Trophoblast cell (in vitro differentiated cells and primary cell): ENCODE measurements at regions not wholly inside any gene's neighbourhood (a gene's known extent, or its start where the extent isn't known, plus 50 kb on each side); places are given as distances from the start of the nearest gene placed in this dataset.

Experiments
- DNase-seq, 2 donors: peaks; one replicate each; pipeline ENCODE4 v3.0.0-alpha.2; 2016
- H2AFZ ChIP-seq: 2 replicates; pipeline ENCODE4 v1.6.1; 2013; ENCODE audit warnings: low read length, moderate library complexity, mild to moderate bottlenecking; ENCODE audit not compliant: insufficient read depth, poor library complexity
- H2AK5ac ChIP-seq: 2 replicates; pipeline ENCODE4 v1.6.1; 2013; ENCODE audit warnings: mild to moderate bottlenecking, low read length
- H2BK120ac ChIP-seq: 2 replicates; pipeline ENCODE4 v1.6.1; 2013; ENCODE audit warnings: low read length, mild to moderate bottlenecking, moderate library complexity; ENCODE audit not compliant: insufficient read depth, poor library complexity
- H2BK12ac ChIP-seq: 2 replicates; pipeline ENCODE4 v1.6.1; 2013; ENCODE audit warnings: mild to moderate bottlenecking, low read length, moderate library complexity
- H2BK5ac ChIP-seq: 2 replicates; pipeline ENCODE4 v1.6.1; 2013; ENCODE audit warnings: low read length, low read depth, moderate library complexity, mild to moderate bottlenecking; ENCODE audit not compliant: poor library complexity
- H3K14ac ChIP-seq: 2 replicates; pipeline ENCODE4 v1.6.1; 2013; ENCODE audit warnings: mild to moderate bottlenecking, low read length
- H3K18ac ChIP-seq: 2 replicates; pipeline ENCODE4 v1.6.1; 2013; ENCODE audit warnings: mild to moderate bottlenecking, low read length
- H3K23ac ChIP-seq: 2 replicates; pipeline ENCODE4 v1.6.1; 2013; ENCODE audit warnings: low read length
- H3K27ac ChIP-seq: 2 replicates; pipeline ENCODE4 v1.5.1; 2013; ENCODE audit warnings: low read depth, mild to moderate bottlenecking, inconsistent platforms, low read length, moderate library complexity
- H3K27me3 ChIP-seq: 2 replicates; pipeline ENCODE4 v1.6.1; 2013; ENCODE audit warnings: inconsistent platforms, mild to moderate bottlenecking, low read length, moderate library complexity; ENCODE audit not compliant: insufficient read depth
- H3K36me3 ChIP-seq, 2 experiments: 1 replicate in 1 of 2; 2 replicates in 1 of 2; pipeline ENCODE4 v1.6.1; 2013; ENCODE audit warnings: low read length in 2 of 2, mild to moderate bottlenecking in 2 of 2, moderate library complexity in 1 of 2; ENCODE audit not compliant: insufficient read depth in 2 of 2, control insufficient read depth in 1 of 2
- H3K4ac ChIP-seq: 2 replicates; pipeline ENCODE4 v1.6.1; 2013; ENCODE audit warnings: low read depth, mild to moderate bottlenecking, low read length, moderate library complexity
- H3K4me1 ChIP-seq, 2 experiments: 1 replicate in 1 of 2; 2 replicates in 1 of 2; pipeline ENCODE4 v1.6.1; 2013; ENCODE audit warnings: low read length in 2 of 2, mild to moderate bottlenecking in 2 of 2, moderate library complexity in 1 of 2; ENCODE audit not compliant: insufficient read depth in 2 of 2, control insufficient read depth in 1 of 2
- H3K4me2 ChIP-seq: 2 replicates; pipeline ENCODE4 v1.6.1; 2013; ENCODE audit warnings: inconsistent platforms, mild to moderate bottlenecking, low read length, moderate library complexity
- H3K4me3 ChIP-seq: 2 replicates; pipeline ENCODE4 v1.5.1; 2013; ENCODE audit warnings: mild to moderate bottlenecking, low read depth, low read length, inconsistent platforms
- H3K79me1 ChIP-seq: one replicate; pipeline ENCODE4 v1.6.1; 2013; ENCODE audit warnings: low read length
- H3K79me2 ChIP-seq: 2 replicates; pipeline ENCODE4 v1.6.1; 2013; ENCODE audit warnings: low read length, mild to moderate bottlenecking; ENCODE audit not compliant: control insufficient read depth, insufficient read depth, poor library complexity
- H3K9ac ChIP-seq: 2 replicates; pipeline ENCODE4 v1.6.1; 2013; ENCODE audit warnings: mild to moderate bottlenecking, low read length
- H3K9me3 ChIP-seq: 2 replicates; pipeline ENCODE4 v1.6.1; 2013; ENCODE audit warnings: low read depth, mild to moderate bottlenecking, control low read depth, inconsistent platforms, low read length; ENCODE audit not compliant: insufficient read depth
- H4K12ac ChIP-seq: 2 replicates; pipeline ENCODE4 v1.6.1; 2013; ENCODE audit warnings: low read depth, mild to moderate bottlenecking, low read length, moderate library complexity
- H4K8ac ChIP-seq: 2 replicates; pipeline ENCODE4 v1.6.1; 2013; ENCODE audit warnings: low read depth, mild to moderate bottlenecking, low read length, moderate library complexity
- H4K91ac ChIP-seq: one replicate; pipeline ENCODE4 v1.6.1; 2013; ENCODE audit warnings: low read depth, mild to moderate bottlenecking, low read length, moderate library complexity
- WGBS: extraction: QIAGEN DNeasy Blood & Tissue Kit; methylation state at CpG from one replicate; pipeline ENCODE4 v1.1.7; 2013; ENCODE audit warnings: missing lambda C conversion rate; ENCODE audit not compliant: insufficient read length, insufficient coverage; ENCODE audit errors: extremely low coverage; 5-methylcytosine and 5-hydroxymethylcytosine counted together

GRCh38 chr2:19635951-19636510, 265.8 kb downstream of the TTC32 start:
- no CpG with 5 or more reads among the region's 8 CpGs for WGBS
- Histone ChIP-seq H2AFZ (no peak overlapping the region), H2BK5ac (no peak overlapping the region), H3K9me3 (no peaks in the 10 kb centered on the region), H3K23ac (peak overlapping the region; percentile 8), H3K4ac (no peak overlapping the region), H3K14ac (no peak overlapping the region), H3K9ac (no peak overlapping the region), H3K27ac (no peak overlapping the region), H3K4me2 (no peak overlapping the region), H3K4me1 (no peaks in the 10 kb centered on the region), H3K79me1 (no peaks in the 10 kb centered on the region), H3K36me3 (no peaks in the 10 kb centered on the region), H2BK120ac (no peak overlapping the region), H4K91ac (no peak overlapping the region), H4K12ac (no peak overlapping the region), H3K18ac (no peak overlapping the region), H4K8ac (no peak overlapping the region), H2BK12ac (no peak overlapping the region), H3K79me2 (no peaks in the 10 kb centered on the region), H3K27me3 (no peaks in the 10 kb centered on the region), H3K4me3 (no peak overlapping the region), H2AK5ac (no peak overlapping the region)
- no peak for DNase-seq

- H3K27me3 ChIP-seq: no peaks in the 10 kb centered on the region
- H3K79me2 ChIP-seq: no peaks in the 10 kb centered on the region
- H3K23ac ChIP-seq: no peak overlapping the region
- no peak overlapping the region for H2BK12ac ChIP-seq
- no peak overlapping the region for H3K4me3 ChIP-seq
- no peaks in the 10 kb centered on the region for H3K36me3 ChIP-seq
- H3K9ac ChIP-seq: no peak overlapping the region
- no peaks in the 10 kb centered on the region for H3K79me1 ChIP-seq
- H2AFZ ChIP-seq: no peak overlapping the region
- H4K8ac ChIP-seq: no peak overlapping the region
- H3K14ac ChIP-seq: no peak overlapping the region
- H4K91ac ChIP-seq: no peak overlapping the region
- H3K9me3 ChIP-seq: no peaks in the 10 kb centered on the region
- no peak overlapping the region for H2BK5ac ChIP-seq
- no peak overlapping the region for H4K12ac ChIP-seq
- H2BK120ac ChIP-seq: no peak overlapping the region
- no peaks in the 10 kb centered on the region for H3K4me1 ChIP-seq
- H3K27ac ChIP-seq: no peak overlapping the region
- H3K4ac ChIP-seq: no peak overlapping the region
- DNase-seq: no peak
- no CpG with 5 or more reads among the region's 5 CpGs for WGBS
- H3K18ac ChIP-seq: no peak overlapping the region
- H2AK5ac ChIP-seq: no peak overlapping the region
- H3K4me2 ChIP-seq: no peak overlapping the region
These were observed 269.3 kb downstream of the TTC32 start for GRCh38 chr2:19632403-19632991.

GRCh38 chr2:19631871-19632270, 269.9 kb downstream of the TTC32 start:
- H3K23ac ChIP-seq: no peak overlapping the region
- no peak overlapping the region for H2AK5ac ChIP-seq
- H4K8ac ChIP-seq: no peak overlapping the region
- H3K14ac ChIP-seq: no peak overlapping the region
- H3K36me3 ChIP-seq: no peaks in the 10 kb centered on the region
- no peak overlapping the region for H3K4me2 ChIP-seq
- H2BK12ac ChIP-seq: no peak overlapping the region
- no peak overlapping the region for H2BK5ac ChIP-seq
- no peak overlapping the region for H2BK120ac ChIP-seq
- no peaks in the 10 kb centered on the region for H3K27me3 ChIP-seq
- no peak overlapping the region for H3K9ac ChIP-seq
- no peaks in the 10 kb centered on the region for H3K79me1 ChIP-seq
- H3K4me3 ChIP-seq: no peak overlapping the region
- H3K27ac ChIP-seq: no peak overlapping the region
- H3K4me1 ChIP-seq: no peaks in the 10 kb centered on the region
- H4K12ac ChIP-seq: no peak overlapping the region
- no peak for DNase-seq
- H3K18ac ChIP-seq: no peak overlapping the region
- H3K9me3 ChIP-seq: no peaks in the 10 kb centered on the region
- no peaks in the 10 kb centered on the region for H3K79me2 ChIP-seq
- WGBS: no CpG with 5 or more reads among the region's 1 CpG
- no peak overlapping the region for H4K91ac ChIP-seq
- no peak overlapping the region for H3K4ac ChIP-seq
- H2AFZ ChIP-seq: no peak overlapping the region

DNA sequence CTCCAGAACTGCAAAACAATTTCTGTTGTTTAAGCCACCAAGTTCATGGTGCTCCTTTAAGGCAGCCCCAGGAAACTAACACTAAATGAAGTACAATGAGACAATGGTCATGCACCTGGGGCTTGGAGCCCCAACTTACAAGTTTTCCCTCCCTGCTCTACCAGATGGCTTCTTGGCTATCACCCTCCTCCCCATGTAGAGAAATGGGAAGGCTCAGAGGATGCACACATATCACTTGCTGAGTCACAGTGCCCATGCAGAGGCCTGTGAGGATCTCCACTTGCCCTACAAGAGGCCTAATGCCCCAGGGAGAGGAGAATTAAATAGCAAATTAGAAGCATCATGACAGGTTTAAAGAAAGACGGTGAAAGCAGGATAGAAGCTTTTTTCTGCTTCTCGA, 270.9 kb downstream of the TTC32 start:
- Histone ChIP-seq H2BK120ac (no peak overlapping the region), H3K4me3 (no peak overlapping the region), H3K79me1 (no peaks in the 10 kb centered on the region), H3K4me1 (no peaks in the 10 kb centered on the region), H3K27ac (no peak overlapping the region), H2AFZ (no peak overlapping the region), H3K79me2 (no peaks in the 10 kb centered on the region), H3K18ac (no peak overlapping the region), H3K4ac (no peak overlapping the region), H2BK5ac (no peak overlapping the region), H2BK12ac (no peak overlapping the region), H4K8ac (no peak overlapping the region), H3K4me2 (no peak overlapping the region), H2AK5ac (no peak overlapping the region), H3K14ac (no peak overlapping the region), H3K36me3 (no peaks in the 10 kb centered on the region), H3K9ac (no peak overlapping the region), H4K12ac (no peak overlapping the region), H3K9me3 (peaks cover 5% of the 10 kb centered on the region), H3K23ac (no peak overlapping the region), H4K91ac (no peak overlapping the region), H3K27me3 (no peaks in the 10 kb centered on the region)
- DNase-seq: no peak
- no CpG with 5 or more reads among the region's 2 CpGs for WGBS
